ENCODE measurements at regions not wholly inside any gene's neighbourhood (a gene's known extent, or its start where the extent isn't known, plus 50 kb on each side); places are given as distances from the start of the nearest gene placed in this dataset.
"Not testable (repeated sequence)": the region's sequence is repeated elsewhere in the genome, so short reads cannot be mapped to it uniquely, and the experiment has no call there.

- Histone ChIP-seq H3K36me3 (ENCODE audit: control insufficient read depth, insufficient read depth, low read length) (no peaks in the 10 kb centered on the region), H3K4me1 (ENCODE audit: control insufficient read depth, insufficient read depth, low read length) (no peaks in the 10 kb centered on the region), H3K27me3 (ENCODE audit: control insufficient read depth, insufficient read depth, low read length) (no peaks in the 10 kb centered on the region), H3K4me3 (ENCODE audit: low read length) (no peak overlapping the region), H3K9me3 (ENCODE audit: control insufficient read depth, low read length) (no peaks in the 10 kb centered on the region), H3K9ac (ENCODE audit: low read length) (no peak overlapping the region)
Observed at GRCh38 chr3:168801794-168802193, 706.1 kb upstream of the GOLIM4 start.

DNA sequence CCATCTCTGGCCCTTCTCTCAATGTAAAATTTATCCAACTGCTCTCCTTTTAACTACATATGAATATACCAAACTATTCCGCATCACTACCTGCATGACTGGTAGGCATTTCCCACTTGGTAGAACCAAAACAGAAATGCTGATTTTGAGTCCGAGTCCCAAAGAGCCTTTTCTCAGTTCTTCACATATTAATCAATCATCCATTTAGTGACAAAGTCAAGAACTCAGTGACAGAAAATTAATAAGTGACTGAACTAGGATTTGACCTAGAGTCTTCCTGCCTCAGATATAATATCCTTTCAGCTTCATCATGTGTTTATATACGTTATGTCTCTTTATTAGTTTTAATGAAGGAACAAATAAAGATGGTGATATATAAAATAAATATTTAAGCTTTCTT lies 700.6 kb upstream of the GOLIM4 start:
- no peaks in the 10 kb centered on the region for H3K9me3 ChIP-seq (ENCODE audit: control insufficient read depth, low read length)
- no peak overlapping the region for H3K9ac ChIP-seq (ENCODE audit: low read length)
- H3K27me3 ChIP-seq (ENCODE audit: control insufficient read depth, insufficient read depth, low read length) = no peaks in the 10 kb centered on the region
- no peak overlapping the region for H3K4me3 ChIP-seq (ENCODE audit: low read length)
- no peaks in the 10 kb centered on the region for H3K4me1 ChIP-seq (ENCODE audit: control insufficient read depth, insufficient read depth, low read length)
- no peaks in the 10 kb centered on the region for H3K36me3 ChIP-seq (ENCODE audit: control insufficient read depth, insufficient read depth, low read length)

DNA sequence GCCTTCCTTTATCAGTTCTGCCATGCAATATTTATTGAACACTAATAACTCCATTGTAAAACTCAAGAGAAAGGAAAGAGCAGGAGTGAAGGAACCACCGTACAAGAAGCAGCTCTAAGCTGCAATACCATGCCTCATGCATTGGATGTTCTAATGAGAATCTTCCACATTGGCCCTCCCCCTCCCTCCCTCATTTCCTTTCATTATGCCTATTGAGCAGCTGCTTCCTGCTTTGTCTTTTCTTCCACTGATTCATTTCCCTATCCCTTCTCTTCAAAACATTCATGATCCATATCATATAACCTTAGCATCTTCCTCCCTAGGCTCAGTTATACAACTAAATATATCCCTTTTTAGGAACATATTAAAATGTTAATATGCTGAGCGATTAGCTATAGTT lies 698.7 kb upstream of the GOLIM4 start:
- Histone ChIP-seq H3K9me3 (ENCODE audit: control insufficient read depth, low read length) (no peaks in the 10 kb centered on the region), H3K4me1 (ENCODE audit: control insufficient read depth, insufficient read depth, low read length) (no peaks in the 10 kb centered on the region), H3K36me3 (ENCODE audit: control insufficient read depth, insufficient read depth, low read length) (no peaks in the 10 kb centered on the region), H3K9ac (ENCODE audit: low read length) (no peak overlapping the region), H3K4me3 (ENCODE audit: low read length) (no peak overlapping the region), H3K27me3 (ENCODE audit: control insufficient read depth, insufficient read depth, low read length) (no peaks in the 10 kb centered on the region)

DNA sequence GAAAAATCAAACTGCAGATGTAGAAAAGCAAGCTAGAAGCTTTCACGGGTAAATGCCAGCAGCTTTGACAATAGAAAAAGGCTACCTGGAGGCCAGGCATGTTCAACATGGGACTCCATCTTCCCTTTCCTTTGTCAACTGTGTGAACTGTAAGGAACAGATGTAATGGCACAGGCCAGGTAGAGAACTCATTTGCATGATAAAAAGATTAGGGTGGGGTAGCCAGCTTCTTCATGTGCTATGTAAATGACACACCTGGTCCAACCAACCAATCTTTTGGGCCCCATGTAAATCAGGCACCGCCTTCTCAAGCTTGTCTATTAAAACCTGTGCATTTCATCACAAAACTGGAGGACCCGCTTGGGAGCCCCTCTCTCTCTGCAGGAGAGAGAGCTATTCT lies 686.5 kb upstream of the GOLIM4 start:
- Histone ChIP-seq H3K27me3 (ENCODE audit: control insufficient read depth, insufficient read depth, low read length) (no peaks in the 10 kb centered on the region), H3K9ac (ENCODE audit: low read length) (no peak overlapping the region), H3K9me3 (ENCODE audit: control insufficient read depth, low read length) (no peaks in the 10 kb centered on the region), H3K4me3 (ENCODE audit: low read length) (no peak overlapping the region), H3K36me3 (ENCODE audit: control insufficient read depth, insufficient read depth, low read length) (no peaks in the 10 kb centered on the region), H3K4me1 (ENCODE audit: control insufficient read depth, insufficient read depth, low read length) (no peaks in the 10 kb centered on the region)

DNA sequence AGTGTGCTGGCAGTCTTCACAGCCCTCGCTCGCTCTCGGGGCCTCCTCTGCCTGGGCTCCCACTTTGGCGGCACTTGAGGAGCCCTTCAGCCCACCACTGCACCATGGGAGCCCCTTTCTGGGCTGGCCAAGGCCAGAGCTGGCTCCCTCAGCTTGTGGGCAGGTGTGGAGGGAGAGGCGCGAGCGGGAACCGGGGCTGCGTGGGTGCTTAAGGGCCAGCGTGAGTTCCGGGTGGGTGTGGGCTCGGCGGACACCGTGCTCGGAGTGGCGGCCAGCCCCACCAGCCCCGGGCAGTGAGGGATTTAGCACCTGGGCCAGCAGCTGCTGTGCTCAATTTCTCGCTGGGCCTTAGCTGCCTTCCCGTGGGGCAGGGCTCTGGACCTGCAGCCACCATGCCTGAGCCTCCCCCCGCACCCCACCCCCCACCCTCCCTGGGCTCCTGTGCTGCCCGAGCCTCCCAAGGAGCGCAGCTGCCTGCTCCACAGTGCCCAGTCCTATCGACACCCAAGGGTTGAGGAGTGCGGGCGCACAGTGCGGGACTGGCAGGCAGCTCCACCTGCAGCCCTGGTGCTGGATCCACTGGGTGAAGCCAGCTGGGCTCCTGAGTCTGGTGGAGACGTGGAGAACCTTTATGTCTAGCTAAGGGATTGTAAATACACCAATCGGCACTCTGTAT lies 684.4 kb upstream of the GOLIM4 start:
- H3K9ac ChIP-seq (ENCODE audit: low read length); H3K4me3 ChIP-seq (ENCODE audit: low read length); H3K27me3 ChIP-seq (ENCODE audit: control insufficient read depth, insufficient read depth, low read length); H3K36me3 ChIP-seq (ENCODE audit: control insufficient read depth, insufficient read depth, low read length); H3K9me3 ChIP-seq (ENCODE audit: control insufficient read depth, low read length); H3K4me1 ChIP-seq (ENCODE audit: control insufficient read depth, insufficient read depth, low read length): not testable (repeated sequence)

GRCh38 chr3:168753724-168754123 lies 658.0 kb upstream of the GOLIM4 start:
- Histone ChIP-seq H3K4me1 (ENCODE audit: control insufficient read depth, insufficient read depth, low read length) (no peaks in the 10 kb centered on the region), H3K9me3 (ENCODE audit: control insufficient read depth, low read length) (no peaks in the 10 kb centered on the region), H3K4me3 (ENCODE audit: low read length) (no peak overlapping the region), H3K27me3 (ENCODE audit: control insufficient read depth, insufficient read depth, low read length) (no peaks in the 10 kb centered on the region), H3K36me3 (ENCODE audit: control insufficient read depth, insufficient read depth, low read length) (no peaks in the 10 kb centered on the region), H3K9ac (ENCODE audit: low read length) (no peak overlapping the region)

DNA sequence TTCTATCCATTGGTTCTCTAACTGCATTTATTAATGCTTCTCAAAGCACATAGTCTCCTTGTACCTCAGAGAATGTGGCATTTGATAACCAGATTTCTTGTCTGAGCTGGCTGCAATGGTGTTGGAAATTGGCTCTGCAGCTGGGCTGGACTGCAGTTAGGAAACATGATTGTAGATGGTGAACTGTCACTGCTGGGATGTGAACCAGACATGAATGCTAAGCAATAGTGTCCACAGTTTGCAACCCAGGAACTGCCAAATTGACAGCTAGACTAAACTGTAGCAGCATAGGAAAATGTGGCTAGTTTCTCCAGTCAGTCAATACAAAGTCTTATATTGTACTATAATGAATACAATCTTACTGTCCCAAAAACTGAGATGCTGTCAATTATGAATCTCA lies 656.6 kb upstream of the GOLIM4 start:
- H3K27me3 ChIP-seq (ENCODE audit: control insufficient read depth, insufficient read depth, low read length) = no peaks in the 10 kb centered on the region
- no peaks in the 10 kb centered on the region for H3K36me3 ChIP-seq (ENCODE audit: control insufficient read depth, insufficient read depth, low read length)
- H3K4me1 ChIP-seq (ENCODE audit: control insufficient read depth, insufficient read depth, low read length) = no peaks in the 10 kb centered on the region
- no peak overlapping the region for H3K9ac ChIP-seq (ENCODE audit: low read length)
- no peak overlapping the region for H3K4me3 ChIP-seq (ENCODE audit: low read length)
- H3K9me3 ChIP-seq (ENCODE audit: control insufficient read depth, low read length) = no peaks in the 10 kb centered on the region

GRCh38 chr3:168747697-168748096 lies 652.0 kb upstream of the GOLIM4 start:
- H3K27me3 ChIP-seq (ENCODE audit: control insufficient read depth, insufficient read depth, low read length) = no peaks in the 10 kb centered on the region
- H3K9ac ChIP-seq (ENCODE audit: low read length) = no peak overlapping the region
- H3K4me3 ChIP-seq (ENCODE audit: low read length) = no peak overlapping the region
- no peaks in the 10 kb centered on the region for H3K9me3 ChIP-seq (ENCODE audit: control insufficient read depth, low read length)
- H3K36me3 ChIP-seq (ENCODE audit: control insufficient read depth, insufficient read depth, low read length) = no peaks in the 10 kb centered on the region
- no peaks in the 10 kb centered on the region for H3K4me1 ChIP-seq (ENCODE audit: control insufficient read depth, insufficient read depth, low read length)

DNA sequence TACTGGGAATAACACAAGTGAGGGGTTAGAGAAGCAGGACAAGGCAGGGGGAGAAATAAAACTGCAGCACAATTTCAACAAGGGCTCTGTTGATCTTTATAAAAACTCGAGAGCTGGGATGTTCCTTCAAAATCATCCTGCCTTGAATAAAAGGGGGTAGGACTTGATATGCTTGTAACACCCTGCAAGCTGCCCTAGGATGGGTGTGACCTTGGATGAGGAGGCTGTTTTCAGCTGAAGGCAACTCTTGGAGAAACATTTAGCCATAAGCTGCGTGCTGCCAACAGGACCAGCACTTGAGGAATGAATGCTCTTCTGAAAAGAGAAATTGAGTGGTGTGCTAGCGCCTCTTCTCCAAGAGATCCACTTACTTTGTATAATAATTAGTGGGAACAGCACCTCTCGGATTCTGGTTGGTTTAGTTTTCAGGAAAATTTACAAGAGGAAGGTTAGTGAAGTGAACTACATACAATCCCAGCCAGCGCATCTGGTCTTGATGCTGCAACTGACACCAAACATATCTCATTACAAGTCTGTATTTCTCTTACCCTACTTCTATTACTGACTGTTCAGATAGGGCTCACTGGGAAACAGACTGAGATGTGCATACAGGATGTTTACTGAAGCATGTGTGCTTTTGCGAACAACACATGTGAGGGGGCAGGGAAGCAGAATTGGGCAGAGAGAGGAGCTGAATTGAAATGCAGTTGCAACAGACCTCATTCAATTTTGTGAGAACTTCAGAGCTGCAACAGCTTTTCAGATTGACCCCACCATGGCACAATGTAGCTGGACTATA lies 643.0 kb upstream of the GOLIM4 start:
- H3K4me1 ChIP-seq (ENCODE audit: control insufficient read depth, insufficient read depth, low read length) = peaks cover 5% of the 10 kb centered on the region
- no peak overlapping the region for H3K9ac ChIP-seq (ENCODE audit: low read length)
- H3K4me3 ChIP-seq (ENCODE audit: low read length) = no peak overlapping the region
- no peaks in the 10 kb centered on the region for H3K9me3 ChIP-seq (ENCODE audit: control insufficient read depth, low read length)
- H3K36me3 ChIP-seq (ENCODE audit: control insufficient read depth, insufficient read depth, low read length) = no peaks in the 10 kb centered on the region
- H3K27me3 ChIP-seq (ENCODE audit: control insufficient read depth, insufficient read depth, low read length) = no peaks in the 10 kb centered on the region

DNA sequence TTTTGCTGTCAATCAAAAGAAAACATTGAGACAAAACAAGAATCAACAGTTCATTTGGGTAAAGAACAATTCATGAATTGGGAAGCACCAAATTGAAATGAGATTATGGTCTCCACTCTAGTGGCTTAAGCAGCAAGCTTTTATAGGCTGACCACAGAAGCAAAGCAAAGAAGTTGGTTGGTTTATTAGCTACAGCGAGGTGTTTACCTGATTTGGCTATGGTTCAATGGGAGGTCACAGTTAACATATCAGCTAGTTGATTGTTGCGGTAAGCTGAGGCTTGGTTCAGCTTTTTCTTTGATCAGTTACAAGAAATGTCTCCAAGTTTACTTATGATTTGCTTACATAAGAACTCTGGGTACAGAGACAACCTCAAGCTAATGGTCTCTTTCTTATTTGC lies 640.5 kb upstream of the GOLIM4 start:
- Histone ChIP-seq H3K9me3 (ENCODE audit: control insufficient read depth, low read length) (no peaks in the 10 kb centered on the region), H3K36me3 (ENCODE audit: control insufficient read depth, insufficient read depth, low read length) (no peaks in the 10 kb centered on the region), H3K4me1 (ENCODE audit: control insufficient read depth, insufficient read depth, low read length) (peaks cover 5% of the 10 kb centered on the region), H3K4me3 (ENCODE audit: low read length) (no peak overlapping the region), H3K27me3 (ENCODE audit: control insufficient read depth, insufficient read depth, low read length) (no peaks in the 10 kb centered on the region), H3K9ac (ENCODE audit: low read length) (no peak overlapping the region)

DNA sequence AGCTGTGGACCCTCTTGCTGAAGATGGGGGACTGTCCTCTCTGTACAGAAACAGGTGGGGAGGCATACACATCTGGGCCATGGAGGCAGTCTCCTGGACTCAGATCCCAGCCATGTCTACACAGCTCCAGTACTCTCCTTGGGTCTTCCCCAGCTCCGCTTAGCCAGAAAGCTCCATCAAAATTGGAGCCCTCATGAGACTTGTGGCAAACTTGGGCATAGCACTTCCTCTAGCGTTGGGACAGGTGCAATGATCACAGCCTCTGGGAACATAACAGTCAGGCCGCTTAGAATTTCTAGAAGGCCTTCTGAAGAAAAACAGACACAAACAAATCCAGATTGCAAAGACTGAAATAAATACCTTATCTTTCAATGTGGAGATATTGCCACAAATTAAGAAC lies 634.3 kb upstream of the GOLIM4 start:
- Histone ChIP-seq H3K9ac (ENCODE audit: low read length) (no peak overlapping the region), H3K9me3 (ENCODE audit: control insufficient read depth, low read length) (no peaks in the 10 kb centered on the region), H3K4me3 (ENCODE audit: low read length) (no peak overlapping the region), H3K27me3 (ENCODE audit: control insufficient read depth, insufficient read depth, low read length) (no peaks in the 10 kb centered on the region), H3K4me1 (ENCODE audit: control insufficient read depth, insufficient read depth, low read length) (no peaks in the 10 kb centered on the region), H3K36me3 (ENCODE audit: control insufficient read depth, insufficient read depth, low read length) (no peaks in the 10 kb centered on the region)

DNA sequence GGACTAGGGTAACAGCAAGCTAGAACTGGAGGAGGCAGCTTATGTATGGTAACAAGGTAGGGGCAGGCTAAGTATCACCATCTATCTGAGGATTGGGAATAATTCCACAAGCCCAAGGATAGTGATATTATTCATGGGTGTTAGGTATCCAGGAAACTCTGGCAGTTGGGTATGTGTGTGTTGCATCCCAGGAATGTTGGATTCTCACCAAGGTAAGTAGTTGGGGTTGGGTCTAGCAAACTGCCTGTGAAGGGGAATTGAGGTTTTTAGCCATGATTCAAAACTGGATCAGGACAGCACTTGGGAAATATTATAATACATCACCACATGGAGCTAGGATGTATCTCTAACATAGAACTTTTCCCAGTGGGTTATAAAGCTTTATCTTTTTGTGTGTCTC lies 626.4 kb upstream of the GOLIM4 start:
- no peaks in the 10 kb centered on the region for H3K4me1 ChIP-seq (ENCODE audit: control insufficient read depth, insufficient read depth, low read length)
- no peaks in the 10 kb centered on the region for H3K27me3 ChIP-seq (ENCODE audit: control insufficient read depth, insufficient read depth, low read length)
- no peaks in the 10 kb centered on the region for H3K9me3 ChIP-seq (ENCODE audit: control insufficient read depth, low read length)
- no peaks in the 10 kb centered on the region for H3K36me3 ChIP-seq (ENCODE audit: control insufficient read depth, insufficient read depth, low read length)
- H3K9ac ChIP-seq (ENCODE audit: low read length) = no peak overlapping the region
- no peak overlapping the region for H3K4me3 ChIP-seq (ENCODE audit: low read length)
